GM19468 (cell line): ENCODE measurements at regions not wholly inside any gene's neighbourhood (a gene's known extent, or its start where the extent isn't known, plus 50 kb on each side); places are given as distances from the start of the nearest gene placed in this dataset.
"Not testable (repeated sequence)": the region's sequence is repeated elsewhere in the genome, so short reads cannot be mapped to it uniquely, and the experiment has no call there.

Experiments used
- ATAC-seq: cut with Tn5 transposase; IDR thresholded peaks from one replicate; pipeline ENCODE4 v1.9.1; 2021; ENCODE audit warnings: mild to moderate bottlenecking, moderate library complexity, moderate number of reproducible peaks; ENCODE audit not compliant: unreplicated experiment; ENCODE audit errors: extremely low read depth

- ATAC-seq = no peak
These were observed 165.1 kb upstream of the AFDN start for GRCh38 chr6:167661552-167662044.

GRCh38 chr6:167662075-167662880 is 164.4 kb upstream of the AFDN start:
- no peak for ATAC-seq

- no peak for ATAC-seq
These were observed 163.9 kb upstream of the AFDN start for GRCh38 chr6:167662881-167663205.

- no peak for ATAC-seq
These were observed 163.4 kb upstream of the AFDN start for GRCh38 chr6:167663316-167663715.

GRCh38 chr6:167663784-167664443 is 162.8 kb upstream of the AFDN start:
- no peak for ATAC-seq

DNA sequence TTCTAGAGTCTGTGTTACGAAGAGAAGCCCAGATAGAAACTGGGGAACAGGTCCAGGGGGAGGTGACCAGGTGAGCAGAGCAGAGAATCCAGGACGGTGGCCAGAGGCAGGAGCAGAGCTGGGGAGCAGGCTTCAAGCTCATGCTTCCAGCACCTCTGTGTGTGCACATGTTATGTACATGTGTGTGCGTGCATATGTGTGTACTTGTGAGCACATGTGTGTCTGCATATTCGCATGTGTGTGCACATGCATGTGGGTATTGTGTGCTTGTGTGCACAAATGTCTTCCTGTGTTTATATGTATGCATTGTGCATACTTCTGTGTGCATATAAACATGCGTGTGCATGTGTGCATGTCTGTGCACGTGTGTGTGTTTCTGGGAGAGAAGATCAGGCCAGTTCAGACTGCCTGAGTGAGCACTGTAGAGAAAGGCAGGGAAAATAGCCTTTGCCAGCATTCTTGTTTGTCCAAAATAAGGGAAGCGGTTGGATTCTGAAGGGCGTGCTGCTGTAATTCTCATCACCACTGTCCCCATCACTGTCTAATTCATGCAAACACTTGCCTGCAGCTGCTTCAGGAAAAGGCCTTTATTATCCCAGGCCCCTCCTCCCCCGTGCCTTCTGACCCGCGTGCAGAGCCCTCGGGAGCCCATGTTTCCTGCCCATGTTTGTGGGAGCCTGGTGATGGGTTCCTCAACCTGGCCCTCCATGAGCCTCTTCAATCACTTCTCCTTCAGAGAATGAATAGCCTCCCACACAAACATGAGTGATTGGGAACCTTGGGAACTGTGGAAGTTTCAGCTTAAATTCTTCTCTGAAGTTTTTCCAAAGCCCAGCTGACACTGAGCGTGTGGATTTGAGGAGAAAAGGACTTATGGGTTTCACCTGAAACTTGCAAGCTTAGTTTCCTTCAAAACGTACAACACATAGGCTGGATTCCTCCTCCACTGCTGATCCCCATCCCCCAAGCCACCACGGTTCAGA is 161.7 kb upstream of the AFDN start:
- ATAC-seq = no peak

GRCh38 chr6:167665698-167666330 is 160.9 kb upstream of the AFDN start:
- ATAC-seq = no peak

DNA sequence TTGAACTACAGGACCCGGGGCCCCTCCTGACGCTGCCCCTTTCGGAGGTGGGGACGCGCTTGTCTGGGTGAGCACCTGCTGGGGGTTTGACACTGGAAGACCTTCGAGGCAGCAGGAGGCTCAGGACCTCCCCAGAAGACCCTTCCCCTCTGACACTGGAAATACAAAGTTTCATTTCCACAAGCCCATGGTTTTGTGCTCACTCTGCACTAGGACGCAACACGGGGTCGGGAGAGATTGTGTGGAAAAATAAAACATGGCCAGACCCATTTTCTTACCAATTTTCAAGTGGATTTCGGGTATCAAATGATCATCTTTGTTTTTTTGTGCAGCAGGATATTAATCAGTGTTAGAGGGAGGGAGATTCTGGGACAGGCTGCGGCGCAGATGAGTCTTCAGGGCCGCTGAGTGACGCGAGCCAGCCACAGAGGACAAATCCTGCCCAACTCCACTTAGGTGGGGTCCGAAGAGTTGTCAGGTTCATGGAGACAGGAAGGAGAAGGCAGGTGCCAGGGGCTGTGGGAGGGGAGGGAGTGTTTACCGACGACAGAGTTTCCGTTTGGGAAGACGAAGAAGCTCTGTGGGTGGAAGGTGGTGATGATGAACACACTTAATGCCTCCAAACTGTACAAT is 160.0 kb upstream of the AFDN start:
- no peak for ATAC-seq

DNA sequence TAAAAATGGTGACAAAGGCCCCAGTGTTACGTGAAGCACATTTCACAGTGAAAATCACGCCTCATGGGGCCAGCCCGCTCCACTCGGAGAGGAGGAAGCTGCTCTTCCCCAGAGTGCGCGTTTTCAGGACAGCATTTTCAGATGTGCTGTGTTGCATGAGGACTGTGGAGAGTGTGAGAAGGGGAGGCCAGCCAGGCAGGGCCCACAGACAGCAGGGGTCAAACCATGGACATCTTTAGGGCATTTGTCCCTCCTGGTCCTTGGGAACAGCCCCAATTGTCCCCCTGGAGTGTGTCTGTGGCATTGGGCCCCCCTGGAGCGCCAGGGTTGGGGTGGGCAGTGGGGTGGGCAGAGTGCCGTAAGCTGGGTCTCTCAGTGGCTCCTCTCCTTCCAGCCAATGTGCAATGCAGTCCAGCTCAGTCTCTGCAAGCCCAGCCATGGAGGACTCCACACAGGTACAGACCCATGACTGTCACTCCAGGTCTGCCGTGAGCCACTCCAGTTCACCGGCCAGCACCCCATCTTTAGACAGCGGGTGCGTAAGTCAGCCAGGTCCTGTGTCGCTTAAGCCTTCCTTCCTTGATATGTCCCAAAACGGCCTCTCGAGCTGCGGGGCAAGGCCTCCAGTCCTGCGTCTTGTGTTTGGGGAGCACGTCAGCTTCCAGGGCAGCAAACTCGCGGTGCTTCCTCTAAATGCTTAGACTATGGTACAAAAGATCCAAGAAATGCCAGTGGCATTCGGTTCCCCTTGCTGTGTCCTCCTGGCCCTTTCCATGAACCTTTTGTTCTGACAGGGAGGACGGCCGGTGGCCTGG is 159.3 kb upstream of the AFDN start:
- no peak for ATAC-seq

DNA sequence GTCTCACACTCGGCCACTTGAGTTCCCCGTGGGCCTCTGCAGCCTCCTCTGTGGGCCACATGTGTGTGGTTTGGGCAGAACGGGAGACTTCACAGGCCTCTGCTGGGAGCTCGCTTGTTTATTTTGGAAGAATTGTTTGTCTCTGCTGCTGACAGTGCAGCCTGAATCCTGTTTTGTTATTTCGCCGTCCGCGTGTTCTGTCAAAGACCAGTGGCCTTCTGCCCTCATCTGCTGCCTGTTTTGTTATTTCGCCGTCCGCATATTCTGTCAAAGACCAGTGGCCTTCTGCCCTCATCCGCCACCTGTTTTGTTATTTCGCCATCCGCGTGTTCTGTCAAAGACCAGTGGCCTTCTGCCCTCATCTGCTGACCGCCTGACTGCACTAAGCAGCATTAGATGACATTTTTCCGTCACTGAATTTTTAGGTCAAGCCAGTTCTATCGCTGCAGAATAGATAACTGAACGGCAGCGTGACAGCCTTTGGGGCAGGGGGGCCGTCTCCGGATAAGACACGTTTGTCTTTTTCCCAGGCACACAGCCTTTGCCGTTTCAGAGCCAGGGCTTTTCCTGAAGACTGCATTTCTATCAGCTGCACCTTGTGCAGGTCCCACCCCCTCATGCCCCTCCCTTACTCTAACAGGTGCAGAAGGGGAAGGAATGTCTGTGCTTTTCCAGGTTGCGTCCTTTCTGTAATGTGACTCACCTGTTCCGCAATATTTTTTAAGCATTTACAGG is 158.5 kb upstream of the AFDN start:
- ATAC-seq = no peak

GRCh38 chr6:167668754-167669552 is 157.8 kb upstream of the AFDN start:
- no peak for ATAC-seq

GRCh38 chr6:167669553-167669849 is 157.2 kb upstream of the AFDN start:
- no peak for ATAC-seq

GRCh38 chr6:167669870-167670802 is 156.6 kb upstream of the AFDN start:
- ATAC-seq = no peak

DNA sequence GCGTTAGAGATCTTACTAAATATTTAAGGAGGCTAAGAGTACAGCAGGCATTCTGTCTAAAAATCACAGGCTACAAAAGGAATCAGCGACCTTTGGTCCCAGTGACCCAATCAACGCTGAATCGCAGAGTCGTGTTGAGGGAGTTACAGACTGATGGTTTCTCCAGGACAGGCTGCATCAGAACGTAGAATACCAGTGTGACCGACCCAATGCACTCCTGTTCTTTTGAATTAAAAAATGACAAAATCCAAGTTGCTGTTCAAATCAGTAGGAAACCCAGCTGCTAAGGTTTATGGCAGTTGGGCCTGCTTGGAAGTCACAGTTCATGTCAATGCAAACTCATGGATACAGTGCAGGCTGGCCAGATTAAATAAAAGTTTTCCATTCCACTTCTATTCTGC is 155.8 kb upstream of the AFDN start:
- no peak for ATAC-seq

GRCh38 chr6:167671379-167671976 is 155.2 kb upstream of the AFDN start:
- not testable (repeated sequence) for ATAC-seq

DNA sequence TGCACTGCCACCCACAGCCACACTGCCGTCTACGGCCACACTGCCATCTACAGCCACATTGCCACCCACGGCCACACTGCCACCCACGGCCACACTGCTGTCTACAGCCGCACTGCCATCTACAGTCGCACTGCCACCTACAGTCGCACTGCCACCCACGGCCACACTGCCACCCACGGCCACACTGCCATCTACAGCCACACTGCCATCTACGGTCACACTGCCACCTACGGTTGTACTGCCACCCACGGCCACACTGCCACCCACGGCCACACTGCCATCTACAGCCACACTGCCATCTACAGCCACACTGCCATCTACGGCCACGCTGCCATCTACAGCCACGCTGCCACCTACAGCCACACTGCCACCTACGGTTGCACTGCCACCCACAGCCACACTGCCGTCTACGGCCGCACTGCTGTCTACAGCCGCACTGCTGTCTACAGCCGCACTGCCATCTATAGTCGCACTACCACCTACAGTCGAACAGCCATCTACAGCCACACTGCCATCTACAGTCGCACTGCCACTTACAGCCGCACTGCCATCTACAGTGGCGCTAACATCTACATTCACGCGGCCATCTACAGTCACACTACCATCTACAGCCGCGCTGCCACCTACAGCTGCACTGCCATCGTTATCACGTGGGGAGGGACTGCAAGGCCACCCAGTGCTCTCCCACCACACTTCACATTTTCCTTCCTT is 154.6 kb upstream of the AFDN start:
- no peak for ATAC-seq
